GM21786 (cell line): ENCODE measurements at regions not wholly inside any gene's neighbourhood (a gene's known extent, or its start where the extent isn't known, plus 50 kb on each side); places are given as distances from the start of the nearest gene placed in this dataset.

Source experiments
- ATAC-seq: cut with Tn5 transposase; IDR thresholded peaks from one replicate; pipeline ENCODE4 v1.9.1; 2021; ENCODE audit not compliant: unreplicated experiment

DNA sequence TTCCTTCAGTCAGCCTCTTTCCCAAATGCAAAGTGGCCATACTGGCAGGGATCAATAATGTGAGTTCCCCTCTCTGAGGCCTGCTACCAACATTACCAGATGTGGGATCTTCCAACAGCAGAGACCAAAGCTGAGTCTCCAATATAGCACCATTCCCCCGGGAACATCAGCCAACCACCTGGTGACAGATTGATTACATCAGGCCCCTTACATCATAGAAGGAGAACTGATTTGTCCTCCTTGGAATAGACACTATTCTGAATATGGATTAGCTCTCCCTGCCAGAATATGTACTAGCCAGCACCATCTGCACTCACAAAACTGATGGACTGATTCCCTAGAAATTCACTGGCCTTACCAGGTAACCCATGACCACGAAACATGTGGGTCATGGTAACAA is 61.9 kb upstream of the CARMIL1 start:
- ATAC-seq: no peak

DNA sequence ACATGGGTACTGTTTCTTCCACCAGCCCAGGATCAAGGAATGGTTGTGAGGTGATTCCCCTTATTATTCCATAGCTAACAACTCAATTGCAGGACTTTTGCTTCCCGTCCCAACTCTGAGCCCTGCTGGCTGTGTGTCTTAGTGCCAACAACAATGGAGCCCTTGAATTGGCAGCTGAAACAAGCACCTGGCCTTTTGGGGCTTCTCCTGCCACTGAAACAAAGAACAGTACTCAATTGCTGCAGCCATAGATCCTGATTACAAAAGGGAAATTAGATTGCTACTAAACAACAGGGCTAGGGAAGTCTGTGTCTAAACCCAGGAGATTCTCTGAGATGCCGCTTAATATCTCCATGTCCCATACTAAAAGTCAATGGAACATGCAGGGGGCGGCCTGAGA is 61.3 kb upstream of the CARMIL1 start:
- ATAC-seq: no peak

DNA sequence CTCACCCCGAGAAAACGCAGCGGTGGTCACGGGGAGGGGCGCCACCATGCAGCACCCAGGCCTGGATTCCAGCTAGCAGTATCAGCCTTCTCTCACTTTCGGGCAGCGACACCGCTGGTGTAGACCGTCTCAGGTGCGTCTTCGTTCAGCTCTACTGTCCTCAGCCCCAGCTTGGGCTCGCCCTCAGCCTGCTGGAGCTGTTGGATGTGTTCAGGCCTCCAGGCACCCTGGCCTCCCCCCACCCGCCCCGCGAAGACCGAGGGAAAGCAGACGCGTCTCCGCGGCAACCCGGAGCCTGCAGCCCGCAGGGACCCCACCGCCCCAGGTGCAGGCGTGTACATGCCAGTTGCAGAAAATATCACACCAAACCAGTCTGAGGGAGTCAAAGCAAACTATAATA is 60.8 kb upstream of the CARMIL1 start:
- no peak for ATAC-seq

- no peak for ATAC-seq
Measured at GRCh38 chr6:25219216-25219916, 59.8 kb upstream of the CARMIL1 start.

DNA sequence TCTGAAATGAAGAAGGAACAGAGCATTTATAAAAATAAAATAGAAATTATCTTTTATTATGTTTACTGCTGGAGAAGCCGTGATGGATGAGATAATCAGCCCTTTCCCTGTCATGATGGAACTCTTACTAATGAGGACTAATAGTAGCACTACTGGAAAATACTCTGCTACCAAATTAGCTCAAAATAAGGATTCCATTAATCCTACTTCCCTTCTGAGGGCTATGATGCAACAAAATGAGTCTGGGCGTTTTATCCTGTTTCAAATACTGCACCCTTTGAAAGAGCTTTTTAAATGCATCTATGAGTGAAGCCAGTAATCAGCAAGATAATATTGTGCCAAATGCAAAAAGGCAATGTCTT is 59.3 kb upstream of the CARMIL1 start:
- ATAC-seq: no peak

GRCh38 chr6:25220857-25221256 is 58.3 kb upstream of the CARMIL1 start:
- no peak for ATAC-seq

DNA sequence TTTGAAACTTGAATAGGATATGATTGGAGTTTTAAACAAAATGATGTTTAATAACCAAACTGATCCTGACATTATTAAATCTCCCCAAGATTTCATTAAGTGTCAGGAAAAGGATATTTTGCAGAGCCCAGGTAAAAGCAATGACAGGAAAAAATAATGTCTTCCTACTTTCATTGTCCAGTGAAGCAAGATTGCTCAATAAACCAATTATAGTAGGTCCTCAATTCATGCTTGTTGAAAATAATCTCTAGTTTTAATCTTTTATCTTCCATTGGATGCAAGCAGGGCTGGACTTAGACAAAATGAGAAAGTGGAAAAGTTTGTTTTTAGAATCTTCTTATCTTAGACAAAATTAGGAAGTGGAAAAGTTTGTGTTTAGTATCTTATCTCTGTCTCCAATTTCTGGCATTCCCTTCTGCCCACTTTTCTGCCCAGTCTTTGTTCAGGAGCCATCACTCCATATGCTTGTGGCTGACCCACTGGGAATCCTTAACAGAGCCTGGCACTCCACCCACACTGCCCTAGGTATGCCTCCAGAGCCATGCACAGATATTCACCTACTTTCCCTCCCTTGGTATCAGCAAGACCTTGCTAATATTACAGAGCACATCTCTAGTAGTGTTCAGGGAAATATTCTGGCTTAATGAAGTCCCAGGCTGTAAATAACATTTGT is 57.0 kb upstream of the CARMIL1 start:
- no peak for ATAC-seq

- ATAC-seq: peak; percentile 61
Measured at GRCh38 chr6:25223490-25223991, 55.6 kb upstream of the CARMIL1 start.

DNA sequence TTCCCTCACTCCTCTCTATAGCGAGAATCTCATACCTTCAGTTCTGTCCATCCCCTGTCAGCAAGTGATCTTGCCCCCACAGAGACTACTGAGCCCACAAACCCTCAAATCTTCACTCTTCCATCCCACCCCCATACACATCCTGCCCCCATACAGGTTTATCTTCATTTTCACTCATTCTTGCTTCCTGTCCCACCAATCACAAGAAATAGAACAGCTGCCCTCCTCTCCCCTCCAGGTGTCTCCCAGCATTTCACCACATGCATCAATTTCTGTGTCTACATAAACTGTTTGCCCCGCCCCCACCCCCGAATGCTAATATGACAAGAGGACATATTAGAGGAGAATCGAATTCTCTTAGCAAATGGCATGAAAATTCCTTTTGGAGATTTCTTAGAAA is 54.9 kb upstream of the CARMIL1 start:
- no peak for ATAC-seq

DNA sequence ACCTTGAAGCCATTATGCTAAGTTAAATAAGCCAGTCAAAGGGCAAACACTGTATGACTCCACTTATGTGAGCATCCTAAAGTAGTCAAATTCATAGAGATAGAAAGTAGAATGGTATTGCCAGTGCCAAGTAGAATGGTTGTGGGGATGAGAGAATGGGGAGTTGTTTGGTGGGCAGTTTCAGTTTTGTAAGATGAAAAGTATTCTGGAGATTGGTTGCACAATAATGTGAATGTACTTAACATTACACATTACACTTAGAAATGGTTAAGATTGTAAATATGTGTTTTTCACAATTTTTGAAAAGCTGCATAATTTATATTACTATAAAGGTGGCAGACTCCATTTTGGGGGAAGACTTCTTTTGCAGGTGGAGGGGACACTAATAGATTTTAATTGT is 51.3 kb upstream of the CARMIL1 start:
- no peak for ATAC-seq
